Keratinocyte (primary cell): ENCODE measurements at regions not wholly inside any gene's neighbourhood (a gene's known extent, or its start where the extent isn't known, plus 50 kb on each side); places are given as distances from the start of the nearest gene placed in this dataset.

Experiments
- DNase-seq: peaks from one replicate; pipeline ENCODE4 v3.0.0-alpha.2; 2011; ENCODE audit warnings: low read depth, missing footprints, low spot score
- FAIRE-seq: peaks from 2 replicates; lab custom pipeline; 2011; peaks lifted over from hg19 to GRCh38; lab: Jason Lieb, UNC
- H2AFZ ChIP-seq: 2 replicates; pipeline ENCODE4 v1.6.0; 2012; ENCODE audit warnings: low read length, control low read depth, inconsistent platforms; ENCODE audit not compliant: control insufficient read depth
- H3K27ac ChIP-seq: 2 replicates; pipeline ENCODE4 v1.5.1; 2011; ENCODE audit warnings: low read length; ENCODE audit not compliant: control insufficient read depth, insufficient read depth
- H3K27me3 ChIP-seq: 3 replicates; pipeline ENCODE4 v1.6.0; 2011; ENCODE audit warnings: low read length; ENCODE audit not compliant: control insufficient read depth, insufficient read depth; ENCODE audit errors: extremely low read depth
- H3K36me3 ChIP-seq, 2 experiments: 2 replicates in 1 of 2; 3 replicates in 1 of 2; pipeline ENCODE4 v1.5.1; 2011; ENCODE audit warnings: low read length in 2 of 2, mild to moderate bottlenecking in 1 of 2; ENCODE audit not compliant: control insufficient read depth in 2 of 2, insufficient read depth in 2 of 2; ENCODE audit errors: extremely low read depth in 1 of 2
- H3K4me1 ChIP-seq: 3 replicates; pipeline ENCODE4 v1.5.1; 2011; ENCODE audit warnings: low read length; ENCODE audit not compliant: control insufficient read depth, insufficient read depth; ENCODE audit errors: extremely low read depth
- H3K4me2 ChIP-seq: 3 replicates; pipeline ENCODE4 v1.6.0; 2011; ENCODE audit warnings: low read depth, low read length; ENCODE audit not compliant: control insufficient read depth, insufficient read depth; ENCODE audit errors: extremely low read depth
- H3K4me3 ChIP-seq, 3 experiments: fragments of 200-600 bp in 1 of 3; sonication (generic) in 1 of 3; 2 replicates in 2 of 3; 3 replicates in 1 of 3; pipeline ENCODE4 v1.5.1; 2011 to 2016; ENCODE audit warnings: low read length in 3 of 3, mild to moderate bottlenecking in 3 of 3, control low read depth in 2 of 3, inconsistent platforms in 1 of 3, low read depth in 1 of 3, mixed read lengths in 1 of 3, mixed run types in 1 of 3, moderate library complexity in 1 of 3; ENCODE audit not compliant: control insufficient read depth in 2 of 3, insufficient read depth in 2 of 3; ENCODE audit errors: extremely low read depth in 1 of 3
- H3K79me2 ChIP-seq: 2 replicates; pipeline ENCODE4 v1.6.0; 2012; ENCODE audit warnings: low read length; ENCODE audit not compliant: control insufficient read depth, insufficient read depth
- H3K9ac ChIP-seq: 3 replicates; pipeline ENCODE4 v1.6.0; 2011; ENCODE audit warnings: low read length; ENCODE audit not compliant: control insufficient read depth, insufficient read depth; ENCODE audit errors: extremely low read depth
- H3K9me1 ChIP-seq: 3 replicates; pipeline ENCODE4 v1.6.0; 2011; ENCODE audit warnings: low read length; ENCODE audit not compliant: control insufficient read depth, insufficient read depth; ENCODE audit errors: extremely low read depth
- H3K9me3 ChIP-seq: 2 replicates; pipeline ENCODE4 v1.5.1; 2012; ENCODE audit warnings: low read depth, low read length; ENCODE audit not compliant: control insufficient read depth
- H4K20me1 ChIP-seq: 3 replicates; pipeline ENCODE4 v1.6.0; 2011; ENCODE audit warnings: low read length; ENCODE audit not compliant: control insufficient read depth, insufficient read depth; ENCODE audit errors: extremely low read depth
- CTCF ChIP-seq, 3 experiments: IDR thresholded peaks in 1 of 3; conservative IDR thresholded peaks in 1 of 3; optimal IDR thresholded peaks in 1 of 3; 2 replicates in 2 of 3; 3 replicates in 1 of 3; pipeline versions ENCODE3 to v1.5.1; 2011; ENCODE audit warnings: low read length in 3 of 3, mild to moderate bottlenecking in 3 of 3, moderate library complexity in 2 of 3, control low read depth in 1 of 3, inconsistent platforms in 1 of 3; ENCODE audit not compliant: insufficient read depth in 2 of 3; ENCODE audit errors: extremely low read depth in 1 of 3
- EZH2 ChIP-seq: IDR thresholded peaks from one replicate; pipeline ENCODE4 v1.6.1; 2012; ENCODE audit warnings: inconsistent platforms, mild to moderate bottlenecking, low read length, moderate library complexity
- dilution Hi-C: fragments of 300-500 bp; cut with MboI; formaldehyde crosslinking; loops from one replicate; pipeline ENCODE4 v1.7.0; 2020; ENCODE audit warnings: low sequenced_read_pairs; ENCODE audit not compliant: extremely low pct_ligation_motif_present

- Histone ChIP-seq H4K20me1 (no peaks in the 10 kb centered on the region), H3K9me1 (no peaks in the 10 kb centered on the region), H3K9me3 (no peaks in the 10 kb centered on the region), H3K27me3 (no peaks in the 10 kb centered on the region), H3K9ac (no peak overlapping the region), H2AFZ (peak overlapping the region; percentile 82), H3K4me1 (peaks cover 18% of the 10 kb centered on the region), H3K27ac (no peak overlapping the region), H3K4me3 (peak overlapping the region in 1 of 3 experiments; percentile 56), H3K79me2 (no peaks in the 10 kb centered on the region), H3K36me3 (no peaks in the 10 kb centered on the region), H3K4me2 (peak overlapping the region; percentile 91)
- no peak for FAIRE-seq
- TF ChIP-seq CTCF (optimal IDR thresholded peaks at IDR 0.05 in 1 of 3, IDR thresholded peaks at IDR 0.05 in 1 of 3, conservative IDR thresholded peaks at IDR 0.05 in 1 of 3; ENCODE audit: extremely low read depth in 1 of 3, insufficient read depth in 2 of 3, low read length in 3 of 3) (no peak), EZH2 (no peak)
- no peak for DNase-seq
- dilution Hi-C loops = no loop called here
Observed at GRCh38 chr2:133674066-133674432, 105.8 kb upstream of the NCKAP5 start.

GRCh38 chr2:133674433-133675331 lies 106.4 kb upstream of the NCKAP5 start:
- Histone ChIP-seq H3K4me3 (peak overlapping the region in 2 of 3 experiments; percentile 56 to 59), H3K9me3 (no peaks in the 10 kb centered on the region), H4K20me1 (no peaks in the 10 kb centered on the region), H2AFZ (peak overlapping the region; percentile 82), H3K9ac (peak overlapping the region; percentile 23), H3K9me1 (no peaks in the 10 kb centered on the region), H3K79me2 (no peaks in the 10 kb centered on the region), H3K27me3 (no peaks in the 10 kb centered on the region), H3K27ac (no peak overlapping the region), H3K4me2 (peak overlapping the region; percentile 91), H3K4me1 (peaks cover 18% of the 10 kb centered on the region), H3K36me3 (no peaks in the 10 kb centered on the region)
- FAIRE-seq (peak; percentile 68), DNase-seq (no peak)
- dilution Hi-C loops = no loop called here
- TF ChIP-seq EZH2 (no peak), CTCF (optimal IDR thresholded peaks at IDR 0.05 in 1 of 3, IDR thresholded peaks at IDR 0.05 in 1 of 3, conservative IDR thresholded peaks at IDR 0.05 in 1 of 3; ENCODE audit: extremely low read depth in 1 of 3, insufficient read depth in 2 of 3, low read length in 3 of 3) (no peak)
